H1 (cell line): ENCODE measurements at regions not wholly inside any gene's neighbourhood (a gene's known extent, or its start where the extent isn't known, plus 50 kb on each side); places are given as distances from the start of the nearest gene placed in this dataset.

ENCODE experiments used
- ATF3 ChIP-seq: IDR thresholded peaks from 2 replicates; pipeline ENCODE4 v1.6.1; 2011; ENCODE audit warnings: low read depth, mild to moderate bottlenecking, low read length; ENCODE audit not compliant: insufficient read depth
- CTCF ChIP-seq, 3 experiments: IDR thresholded peaks; 1 replicate in 2 of 3; 2 replicates in 1 of 3; pipeline versions ENCODE4 v1.5.1 to v1.6.1; 2011; ENCODE audit warnings: low read length in 3 of 3, mild to moderate bottlenecking in 3 of 3, inconsistent platforms in 2 of 3, low read depth in 1 of 3, moderate library complexity in 1 of 3; ENCODE audit not compliant: insufficient read depth in 1 of 3; ENCODE audit errors: control extremely low read depth in 1 of 3
- EP300 ChIP-seq, 2 experiments: IDR thresholded peaks; 1 replicate in 1 of 2; 2 replicates in 1 of 2; pipeline ENCODE4 v1.6.1; 2011 to 2012; ENCODE audit warnings: low read depth in 2 of 2, low read length in 2 of 2, mild to moderate bottlenecking in 2 of 2, borderline replicate concordance in 1 of 2, inconsistent platforms in 1 of 2, moderate library complexity in 1 of 2
- HDAC2 ChIP-seq, 2 experiments: fragments of 300-600 bp in 1 of 2; sonication (generic) in 1 of 2; IDR thresholded peaks; 2 replicates each; pipeline ENCODE4 v1.6.1; 2011 to 2012; ENCODE audit warnings: low read depth in 2 of 2, low read length in 2 of 2, mild to moderate bottlenecking in 2 of 2, moderate library complexity in 2 of 2, borderline replicate concordance in 1 of 2, inconsistent platforms in 1 of 2
- HDAC6 ChIP-seq: IDR thresholded peaks from one replicate; pipeline ENCODE4 v1.7.1; 2012; ENCODE audit warnings: low read depth, mild to moderate bottlenecking, inconsistent platforms, low read length, moderate library complexity
- POLR2A ChIP-seq, 2 experiments: IDR thresholded peaks; 1 replicate in 1 of 2; 2 replicates in 1 of 2; pipeline ENCODE4 v1.6.1; 2011; ENCODE audit warnings: low read depth in 2 of 2, low read length in 2 of 2, mild to moderate bottlenecking in 2 of 2; ENCODE audit errors: control extremely low read depth in 1 of 2
- RAD21 ChIP-seq, 2 experiments: IDR thresholded peaks in 1 of 2; conservative IDR thresholded peaks in 1 of 2; 2 replicates each; pipeline ENCODE4 v1.6.1; 2011; ENCODE audit warnings: low read depth in 2 of 2, low read length in 2 of 2, improper control_type of control experiment in 1 of 2, inconsistent platforms in 1 of 2, mild to moderate bottlenecking in 1 of 2, moderate library complexity in 1 of 2
- SUZ12 ChIP-seq: fragments of 200-600 bp; sonication (generic); IDR thresholded peaks from 2 replicates; pipeline ENCODE4 v1.6.1; 2012; ENCODE audit warnings: mild to moderate bottlenecking, inconsistent platforms, low read length, moderate library complexity, mixed read lengths
- TBP ChIP-seq: IDR thresholded peaks from 2 replicates; pipeline ENCODE4 v1.6.1; 2011; ENCODE audit warnings: low read depth, low read length, improper control_type of control experiment
- TCF12 ChIP-seq: IDR thresholded peaks from 2 replicates; pipeline ENCODE4 v1.6.1; 2011; ENCODE audit warnings: low read depth, mild to moderate bottlenecking, low read length
- ZNF274 ChIP-seq: IDR thresholded peaks from 2 replicates; pipeline ENCODE4 v1.7.0; 2012; ENCODE audit warnings: low read length, borderline replicate concordance; ENCODE audit errors: extremely low read depth

- TF ChIP-seq RAD21 (IDR thresholded peaks at IDR 0.05 in 1 of 2, conservative IDR thresholded peaks at IDR 0.05 in 1 of 2; ENCODE audit: low read depth in 2 of 2, low read length in 2 of 2) (no peak), CTCF (IDR thresholded peaks at IDR 0.05; ENCODE audit: control extremely low read depth in 1 of 3, insufficient read depth in 1 of 3, low read depth in 1 of 3, low read length in 3 of 3) (no peak), ZNF274 (no peak), TBP (no peak), HDAC2 (IDR thresholded peaks at IDR 0.05; ENCODE audit: borderline replicate concordance in 1 of 2, low read depth in 2 of 2, low read length in 2 of 2) (no peak), HDAC6 (no peak), EP300 (IDR thresholded peaks at IDR 0.05; ENCODE audit: borderline replicate concordance in 1 of 2, low read depth in 2 of 2, low read length in 2 of 2) (no peak), POLR2A (IDR thresholded peaks at IDR 0.05; ENCODE audit: control extremely low read depth in 1 of 2, low read depth in 2 of 2, low read length in 2 of 2) (no peak), TCF12 (no peak), SUZ12 (no peak), ATF3 (no peak)
These were observed 158.2 kb downstream of the SPRY1 start for GRCh38 chr4:123554801-123555232.
